Left renal pelvis (tissue), 4 donors: ENCODE measurements at regions not wholly inside any gene's neighbourhood (a gene's known extent, or its start where the extent isn't known, plus 50 kb on each side); places are given as distances from the start of the nearest gene placed in this dataset.
"Not testable (repeated sequence)": the region's sequence is repeated elsewhere in the genome, so short reads cannot be mapped to it uniquely, and the experiment has no call there.

ENCODE experiments used
- DNase-seq, 4 donors: peaks; one replicate each; pipeline ENCODE4 v3.0.0-alpha.2; 2013; ENCODE audit warnings: low read depth in 4 of 4, low spot score in 3 of 4

- no peak for DNase-seq
Measured at GRCh38 chr3:178137831-178138230, 398.4 kb upstream of the KCNMB2 start.

GRCh38 chr3:178139116-178139515 is 397.1 kb upstream of the KCNMB2 start:
- DNase-seq: no peak

GRCh38 chr3:178140531-178141304 is 395.5 kb upstream of the KCNMB2 start:
- no peak for DNase-seq

DNA sequence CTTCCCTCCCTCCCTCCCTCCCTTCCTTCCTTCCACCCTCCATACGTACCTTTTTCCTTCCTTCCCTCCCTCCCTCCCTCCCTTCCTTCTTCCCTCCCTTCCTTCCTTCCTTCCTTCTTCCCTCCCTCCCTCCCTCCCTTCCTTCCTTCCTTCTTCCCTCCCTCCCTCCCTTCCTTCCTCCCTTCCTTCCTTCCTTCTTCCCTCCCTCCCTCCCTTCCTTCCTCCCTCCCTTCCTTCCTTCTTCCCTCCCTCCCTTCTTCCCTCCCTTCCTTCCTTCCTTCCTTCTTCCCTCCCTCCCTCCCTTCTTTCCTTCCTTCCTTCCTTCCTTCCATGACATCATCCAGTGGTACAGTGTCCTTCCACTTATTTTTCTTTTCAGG is 394.9 kb upstream of the KCNMB2 start:
- DNase-seq: not testable (repeated sequence)

DNA sequence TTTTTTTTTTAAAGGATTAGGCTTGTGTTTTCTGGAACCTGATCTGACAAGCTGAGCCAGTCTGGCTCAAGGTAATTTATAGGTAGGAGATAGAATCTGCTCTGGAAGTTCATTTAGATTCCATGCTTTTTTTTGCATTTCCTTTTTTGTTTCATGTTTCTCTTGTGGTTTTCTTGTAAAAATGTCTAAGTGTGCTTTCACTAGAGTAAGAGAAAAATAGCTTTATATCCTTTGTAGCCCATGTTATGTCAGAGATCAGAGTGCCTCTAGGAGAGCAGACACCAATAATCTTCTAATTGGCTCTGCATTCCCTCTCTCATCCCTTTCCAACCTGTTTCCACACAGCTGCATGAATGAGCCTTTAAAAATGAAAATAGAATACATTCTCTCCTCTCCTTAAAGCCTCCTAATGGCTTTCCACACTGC is 389.8 kb upstream of the KCNMB2 start:
- DNase-seq: peak in 2 of 4 donors; percentile 20 to 33

- DNase-seq: no peak
Measured at GRCh38 chr3:178147001-178147400, 389.2 kb upstream of the KCNMB2 start.

DNA sequence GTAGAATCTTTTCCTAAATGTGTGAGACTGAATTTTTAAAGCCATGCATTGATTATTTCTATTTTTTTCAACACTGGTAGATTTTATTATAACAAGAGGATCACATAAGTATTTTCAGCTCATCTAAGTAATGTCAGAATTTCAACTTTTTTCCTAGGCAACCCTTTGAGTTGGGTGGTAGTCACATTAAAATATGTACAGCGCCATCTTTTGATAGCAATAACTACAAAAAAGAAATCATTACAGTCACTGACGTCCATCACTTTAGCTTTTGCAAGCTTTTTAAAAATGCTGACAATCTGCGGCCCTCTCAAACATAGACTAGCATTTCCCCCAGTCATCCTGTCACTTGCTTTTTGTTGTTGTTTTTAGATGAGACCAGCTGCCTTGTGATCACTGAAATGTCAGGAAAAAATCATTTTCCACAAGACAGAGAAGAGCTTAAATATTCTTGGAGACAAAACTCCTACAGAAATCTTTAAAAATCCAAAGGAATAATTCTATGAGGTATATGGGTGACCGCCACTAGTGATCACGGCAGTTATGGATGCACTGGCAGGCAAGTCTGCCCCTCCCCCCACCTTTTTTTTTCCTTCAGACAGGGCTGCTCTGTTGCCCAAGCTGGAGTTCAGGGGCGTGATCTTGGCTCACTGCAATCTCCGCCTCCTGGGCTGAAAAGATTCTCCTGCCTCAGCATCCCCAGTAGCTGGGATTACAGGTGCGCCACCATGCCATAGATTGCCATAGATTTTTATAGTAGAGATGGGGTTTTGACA is 384.0 kb upstream of the KCNMB2 start:
- DNase-seq: no peak

GRCh38 chr3:178152988-178153387 is 383.2 kb upstream of the KCNMB2 start:
- no peak for DNase-seq

- no peak for DNase-seq
Measured at GRCh38 chr3:178155521-178155920, 380.7 kb upstream of the KCNMB2 start.

- no peak for DNase-seq
Measured at GRCh38 chr3:178156301-178156700, 379.9 kb upstream of the KCNMB2 start.

GRCh38 chr3:178159691-178160220 is 376.5 kb upstream of the KCNMB2 start:
- DNase-seq: no peak

GRCh38 chr3:178169421-178169820 is 366.8 kb upstream of the KCNMB2 start:
- DNase-seq: no peak

DNA sequence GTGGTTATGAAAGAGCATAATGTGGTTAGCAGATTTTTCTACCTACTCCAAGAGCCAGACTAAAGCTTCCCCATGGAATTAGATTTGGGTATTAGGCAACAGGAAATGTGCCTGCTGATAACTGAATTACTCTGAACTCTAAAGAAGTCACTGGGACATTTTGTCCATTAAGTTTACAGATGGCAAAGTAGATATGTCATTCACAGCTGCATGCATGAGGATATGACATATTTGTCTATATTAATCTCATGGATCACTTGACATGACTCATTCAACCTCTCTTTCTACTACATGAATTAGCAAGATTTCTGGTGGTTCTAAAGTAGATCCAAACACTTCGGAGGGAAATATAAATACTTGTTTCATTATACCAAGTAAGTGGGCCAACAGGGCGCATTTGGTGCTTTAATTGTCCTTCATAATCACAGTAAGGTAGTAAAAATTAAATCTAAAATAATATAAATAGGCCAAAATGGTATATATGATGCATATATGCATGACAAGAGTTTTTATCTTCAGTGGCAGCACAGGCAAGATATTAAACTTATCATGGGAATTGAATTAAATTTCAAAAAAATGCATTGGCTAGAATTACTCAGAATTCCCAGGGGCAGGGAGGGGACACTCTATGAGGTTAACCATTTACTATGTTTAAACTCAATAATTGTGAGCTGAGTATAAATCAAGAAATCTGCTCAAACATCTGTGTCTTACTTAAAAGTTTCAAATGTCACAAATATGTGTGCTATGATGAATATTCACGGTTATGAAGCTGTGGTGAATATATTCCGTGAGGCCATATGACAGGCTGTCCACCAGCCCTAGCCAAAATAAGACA is 365.3 kb upstream of the KCNMB2 start:
- no peak for DNase-seq

DNA sequence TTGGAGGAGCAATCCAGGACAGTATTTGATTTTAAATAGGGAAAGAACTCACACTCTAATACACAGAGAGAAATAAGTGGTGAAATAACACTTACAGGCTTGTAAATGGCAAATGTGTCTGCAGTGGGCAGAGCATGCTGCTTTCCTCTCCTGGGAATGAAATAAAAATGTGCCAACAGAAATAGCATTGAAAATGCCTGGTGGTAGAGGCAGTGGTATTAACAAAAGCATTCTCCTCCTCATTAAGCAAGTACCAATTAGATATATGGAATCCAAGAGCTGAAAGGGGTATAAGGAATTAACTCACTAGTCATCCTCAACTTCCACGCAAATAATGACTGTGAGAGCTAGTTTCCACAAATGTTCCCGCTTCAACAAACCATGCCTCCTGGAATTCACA is 364.1 kb upstream of the KCNMB2 start:
- no peak for DNase-seq

- no peak for DNase-seq
Measured at GRCh38 chr3:178174201-178174915, 361.9 kb upstream of the KCNMB2 start.

GRCh38 chr3:178181088-178181487 is 355.1 kb upstream of the KCNMB2 start:
- no peak for DNase-seq

- DNase-seq: no peak
Measured at GRCh38 chr3:178181784-178182183, 354.5 kb upstream of the KCNMB2 start.

DNA sequence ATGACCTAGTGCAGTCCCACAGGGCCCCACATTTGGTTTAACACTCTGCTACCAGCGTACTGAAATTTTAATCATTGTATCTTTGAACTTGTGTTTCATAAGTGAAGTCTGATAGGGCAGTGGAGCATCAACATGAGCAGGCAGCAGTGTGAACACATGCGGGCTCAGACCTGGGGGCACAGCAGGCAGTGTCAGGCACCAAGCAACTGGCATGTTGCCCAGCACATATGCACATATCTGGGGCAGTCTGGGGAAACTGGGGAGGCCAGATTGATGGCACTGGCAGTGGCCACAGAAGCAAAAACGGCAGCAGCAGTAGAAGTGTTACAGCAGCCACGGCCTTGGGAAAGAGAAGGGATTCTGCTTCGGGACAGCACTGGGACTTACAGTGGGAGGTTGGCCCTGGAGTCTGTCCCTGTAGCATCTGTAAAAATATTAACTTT is 353.9 kb upstream of the KCNMB2 start:
- no peak for DNase-seq

GRCh38 chr3:178184833-178185232 is 351.4 kb upstream of the KCNMB2 start:
- DNase-seq: no peak

DNA sequence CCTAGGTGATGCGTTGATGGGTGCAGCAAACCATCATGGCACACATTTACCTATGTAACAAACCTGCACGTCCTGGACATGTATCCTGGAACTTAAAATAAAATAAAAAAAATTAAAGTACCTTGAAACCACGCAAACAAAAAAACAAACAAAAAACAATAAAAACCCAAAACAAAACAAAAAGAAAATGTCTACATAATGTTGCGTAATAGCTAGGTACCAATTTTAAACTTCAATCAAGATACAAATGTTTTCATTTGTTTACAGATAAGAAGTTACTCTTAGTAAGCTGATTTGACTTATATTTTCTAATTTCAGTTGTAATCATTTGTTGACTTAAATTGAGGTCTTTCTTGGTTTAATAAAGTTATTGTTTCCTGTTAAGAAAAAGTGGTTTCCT is 349.6 kb upstream of the KCNMB2 start:
- no peak for DNase-seq
